Calu3 (cell line): ENCODE measurements at regions not wholly inside any gene's neighbourhood (a gene's known extent, or its start where the extent isn't known, plus 50 kb on each side); places are given as distances from the start of the nearest gene placed in this dataset.

Experiments used
- BruUV-seq: library from RNA; stranded (reverse); fragments of 400-500 nt; replicated peaks from 2 replicates; lab custom pipeline; 2021; lab: Mats Ljungman, UMichigan
- CTCF ChIA-PET: fragments of 300-600 bp; sonication (Branson Sonifier 250); formaldehyde crosslinking; loops from one replicate; lab custom pipeline; 2022; ENCODE audit warnings: antibody characterized with exemption; lab: Charles Lee
- DNase-seq: peaks from one replicate; pipeline ENCODE4 v3.0.0; 2022
- H3K27ac Mint-ChIP-seq: one replicate; pipeline ENCODE4 v1.8.0; 2022; ENCODE audit warnings: mixed read lengths; ENCODE audit not compliant: unreplicated experiment
- H3K27me3 Mint-ChIP-seq: one replicate; pipeline ENCODE4 v1.8.0; 2022; ENCODE audit warnings: mixed read lengths; ENCODE audit not compliant: unreplicated experiment
- H3K36me3 Mint-ChIP-seq: one replicate; pipeline ENCODE4 v1.8.0; 2022; ENCODE audit warnings: mild to moderate bottlenecking, moderate library complexity, mixed read lengths; ENCODE audit not compliant: insufficient read depth, unreplicated experiment
- H3K4me1 Mint-ChIP-seq: one replicate; pipeline ENCODE4 v1.8.0; 2022; ENCODE audit warnings: mild to moderate bottlenecking, low read depth, mixed read lengths; ENCODE audit not compliant: unreplicated experiment
- H3K4me3 Mint-ChIP-seq: one replicate; pipeline ENCODE4 v1.8.0; 2022; ENCODE audit warnings: mild to moderate bottlenecking, low read depth, moderate library complexity, mixed read lengths; ENCODE audit not compliant: unreplicated experiment
- H3K9me3 Mint-ChIP-seq: one replicate; pipeline ENCODE4 v1.8.0; 2022; ENCODE audit warnings: low read depth, mixed read lengths; ENCODE audit not compliant: unreplicated experiment
- CTCF ChIP-seq: fragments of 200-600 bp; IDR thresholded peaks from one replicate; pipeline ENCODE4 v1.8.0; 2022; ENCODE audit warnings: antibody characterized with exemption; ENCODE audit not compliant: unreplicated experiment
- intact Hi-C: fragments of 100-400 bp; cut with micrococcal nuclease; formaldehyde crosslinking; loops from one replicate; pipeline ENCODE4 v1.10.0; 2022; ENCODE audit not compliant: unreplicated experiment

- Mint-ChIP-seq H3K27ac (no peak overlapping the region), H3K27me3 (peaks cover 94% of the 10 kb centered on the region), H3K4me1 (no peaks in the 10 kb centered on the region), H3K4me3 (no peak overlapping the region), H3K36me3 (no peaks in the 10 kb centered on the region), H3K9me3 (no peaks in the 10 kb centered on the region)
- intact Hi-C loops = no loop called here
- TF ChIP-seq CTCF = no peak
- DNase-seq = no peak
- BruUV-seq = no TSS peak
- CTCF ChIA-PET = no interaction called here
Measured at GRCh38 chr5:175805256-175806011, 65.9 kb upstream of the CPLX2 start.

GRCh38 chr5:175808711-175809110 lies 62.7 kb upstream of the CPLX2 start:
- no TSS peak for BruUV-seq
- H3K27ac Mint-ChIP-seq = no peak overlapping the region
- CTCF ChIA-PET = no interaction called here

GRCh38 chr5:175809531-175810121 lies 61.8 kb upstream of the CPLX2 start:
- no peak for DNase-seq
- Mint-ChIP-seq H3K9me3 (no peaks in the 10 kb centered on the region), H3K27me3 (peaks cover 99% of the 10 kb centered on the region), H3K4me1 (no peaks in the 10 kb centered on the region), H3K36me3 (no peaks in the 10 kb centered on the region), H3K4me3 (no peak overlapping the region), H3K27ac (no peak overlapping the region)
- CTCF ChIA-PET = no interaction called here
- TF ChIP-seq CTCF = no peak
- no TSS peak for BruUV-seq
- intact Hi-C loops = no loop called here

More at GRCh38 chr5:175808711-175809110, 62.7 kb upstream of the CPLX2 start:
- no peak for TF ChIP-seq CTCF
- no peaks in the 10 kb centered on the region for H3K4me1 Mint-ChIP-seq
- no peaks in the 10 kb centered on the region for H3K36me3 Mint-ChIP-seq
- H3K27me3 Mint-ChIP-seq = peaks cover 99% of the 10 kb centered on the region
- intact Hi-C loops = no loop called here
- no peaks in the 10 kb centered on the region for H3K9me3 Mint-ChIP-seq
- no peak for DNase-seq
- no peak overlapping the region for H3K4me3 Mint-ChIP-seq

GRCh38 chr5:175810457-175810856 lies 60.9 kb upstream of the CPLX2 start:
- TF ChIP-seq CTCF = no peak
- intact Hi-C loops = no loop called here
- H3K9me3 Mint-ChIP-seq = no peaks in the 10 kb centered on the region
- no peak overlapping the region for H3K4me3 Mint-ChIP-seq
- H3K36me3 Mint-ChIP-seq = no peaks in the 10 kb centered on the region
- H3K27ac Mint-ChIP-seq = no peak overlapping the region
- H3K27me3 Mint-ChIP-seq = peaks cover 99% of the 10 kb centered on the region
- BruUV-seq = no TSS peak
- CTCF ChIA-PET = no interaction called here
- DNase-seq = no peak
- no peaks in the 10 kb centered on the region for H3K4me1 Mint-ChIP-seq
